NCI-H510A treated with DMSO at 0.1 percent for 48 hours (cell line): ENCODE measurements at regions not wholly inside any gene's neighbourhood (a gene's known extent, or its start where the extent isn't known, plus 50 kb on each side); places are given as distances from the start of the nearest gene placed in this dataset.

Experiments
- DNase-seq: peaks from one replicate; lab custom pipeline; 2025; lab: John Stamatoyannopoulos, UW

GRCh38 chr10:78774999-78775711 lies 293.6 kb upstream of the ZMIZ1 start:
- peak; percentile 83 for DNase-seq

- DNase-seq = peak; percentile 33
Observed at GRCh38 chr10:78775891-78776290, 292.9 kb upstream of the ZMIZ1 start.

- DNase-seq = no peak
Observed at GRCh38 chr10:78776756-78777155, 292.0 kb upstream of the ZMIZ1 start.

- no peak for DNase-seq
Observed at GRCh38 chr10:78777466-78777865, 291.3 kb upstream of the ZMIZ1 start.

- DNase-seq = no peak
Observed at GRCh38 chr10:78777867-78778266, 290.9 kb upstream of the ZMIZ1 start.

- no peak for DNase-seq
Observed at GRCh38 chr10:78778444-78779338, 290.1 kb upstream of the ZMIZ1 start.

- DNase-seq = no peak
Observed at GRCh38 chr10:78779339-78779955, 289.3 kb upstream of the ZMIZ1 start.

- DNase-seq = no peak
Observed at GRCh38 chr10:78780551-78780961, 288.2 kb upstream of the ZMIZ1 start.

GRCh38 chr10:78781251-78781913 lies 287.4 kb upstream of the ZMIZ1 start:
- no peak for DNase-seq

GRCh38 chr10:78781991-78782390 lies 286.8 kb upstream of the ZMIZ1 start:
- DNase-seq = no peak

GRCh38 chr10:78782441-78782840 lies 286.3 kb upstream of the ZMIZ1 start:
- no peak for DNase-seq

GRCh38 chr10:78783753-78784152 lies 285.0 kb upstream of the ZMIZ1 start:
- no peak for DNase-seq

GRCh38 chr10:78784546-78784945 lies 284.2 kb upstream of the ZMIZ1 start:
- DNase-seq = no peak

- DNase-seq = no peak
Observed at GRCh38 chr10:78785066-78785465, 283.7 kb upstream of the ZMIZ1 start.

- no peak for DNase-seq
Observed at GRCh38 chr10:78785991-78786390, 282.8 kb upstream of the ZMIZ1 start.

GRCh38 chr10:78787125-78787524 lies 281.6 kb upstream of the ZMIZ1 start:
- no peak for DNase-seq

GRCh38 chr10:78794736-78795455 lies 273.9 kb upstream of the ZMIZ1 start:
- DNase-seq = no peak

GRCh38 chr10:78798976-78799730 lies 269.6 kb upstream of the ZMIZ1 start:
- DNase-seq = no peak

GRCh38 chr10:78800006-78800405 lies 268.8 kb upstream of the ZMIZ1 start:
- no peak for DNase-seq

GRCh38 chr10:78800535-78801320 lies 268.0 kb upstream of the ZMIZ1 start:
- DNase-seq = no peak
